ENCODE measurements at regions not wholly inside any gene's neighbourhood (a gene's known extent, or its start where the extent isn't known, plus 50 kb on each side); places are given as distances from the start of the nearest gene placed in this dataset.

DNA sequence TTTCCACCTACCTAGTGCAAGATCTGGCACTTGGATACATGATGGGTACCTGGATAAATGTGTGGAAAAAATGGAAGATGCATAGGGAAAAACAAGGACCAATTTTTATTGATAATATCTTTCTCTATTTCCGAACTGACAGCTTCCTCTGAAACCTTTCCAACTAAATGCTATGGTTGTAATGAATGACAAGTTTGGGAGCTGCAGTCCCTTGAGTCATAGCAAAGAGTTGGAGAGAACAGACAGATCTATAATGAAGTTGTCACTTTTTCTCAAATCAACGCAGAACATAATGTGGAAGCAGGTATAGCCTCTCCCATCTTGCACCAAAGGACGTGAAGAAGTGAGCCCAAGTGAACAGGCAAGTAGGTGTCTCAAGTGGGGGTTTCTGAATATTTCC is 296.5 kb upstream of the KAZN start:
- no peak for DNase-seq (ENCODE audit: low read depth, low spot score)

DNA sequence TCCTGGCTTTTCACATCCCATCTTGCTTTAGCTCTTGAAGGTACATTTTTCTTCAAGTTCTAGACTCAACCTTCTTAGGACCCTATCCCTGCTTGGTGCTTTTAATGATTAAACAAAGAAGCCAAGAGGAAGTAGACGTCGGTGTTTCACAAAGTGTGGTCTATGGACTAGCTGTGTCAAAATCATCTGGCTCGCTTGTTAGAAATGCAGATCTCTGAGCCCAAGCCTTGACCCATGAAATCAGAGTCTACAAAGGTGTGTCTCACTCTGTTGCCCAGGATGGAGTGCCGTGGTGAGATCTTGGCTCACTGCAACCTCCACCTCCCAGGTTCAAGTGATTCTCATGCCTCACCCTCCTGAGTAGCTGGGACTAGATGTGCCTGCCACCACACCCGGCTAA is 295.5 kb upstream of the KAZN start:
- no peak for DNase-seq (ENCODE audit: low read depth, low spot score)

DNA sequence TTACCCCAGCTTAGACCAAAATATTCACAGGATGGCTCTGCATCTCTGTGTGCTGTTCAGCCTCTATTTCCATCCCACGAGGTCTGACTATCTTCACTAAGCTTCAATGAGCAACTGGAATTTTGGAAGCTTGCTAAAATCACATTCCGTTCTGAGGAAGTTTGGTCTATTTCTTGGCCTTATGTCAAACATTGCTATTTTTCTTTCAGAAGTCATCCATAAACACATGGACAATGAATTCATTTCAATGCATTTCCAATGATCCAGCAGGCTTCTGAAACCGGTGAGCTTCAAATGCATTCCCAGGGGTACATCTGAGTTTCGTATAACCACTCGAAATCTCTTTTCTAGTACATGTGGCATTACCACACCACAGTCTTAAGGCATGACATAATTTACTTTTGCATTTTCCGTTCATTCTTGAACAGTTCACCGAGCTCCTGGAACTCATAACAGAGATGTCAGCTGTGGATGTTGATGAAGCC is 294.1 kb upstream of the KAZN start:
- no peak for DNase-seq (ENCODE audit: low read depth, low spot score)

DNA sequence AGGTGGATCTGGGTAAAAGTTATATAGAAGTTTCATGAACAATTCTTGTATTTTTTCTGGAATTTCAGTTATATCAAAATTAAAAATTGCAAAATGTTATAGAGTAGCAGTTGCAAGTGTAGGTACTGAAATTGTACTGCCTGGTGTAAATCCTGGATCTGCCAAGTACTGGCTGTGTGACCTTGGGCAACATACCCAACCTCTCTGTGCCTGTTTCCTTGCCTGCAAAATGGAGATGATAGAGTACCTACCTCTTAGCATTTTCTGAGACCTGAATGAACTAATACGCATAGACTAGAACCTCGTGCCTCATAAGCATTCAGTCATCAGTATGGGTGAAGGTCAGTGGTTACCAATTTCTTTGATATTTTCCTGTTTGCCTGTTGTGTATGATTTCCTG is 290.0 kb upstream of the KAZN start:
- no peak for DNase-seq (ENCODE audit: low read depth, low spot score)

DNA sequence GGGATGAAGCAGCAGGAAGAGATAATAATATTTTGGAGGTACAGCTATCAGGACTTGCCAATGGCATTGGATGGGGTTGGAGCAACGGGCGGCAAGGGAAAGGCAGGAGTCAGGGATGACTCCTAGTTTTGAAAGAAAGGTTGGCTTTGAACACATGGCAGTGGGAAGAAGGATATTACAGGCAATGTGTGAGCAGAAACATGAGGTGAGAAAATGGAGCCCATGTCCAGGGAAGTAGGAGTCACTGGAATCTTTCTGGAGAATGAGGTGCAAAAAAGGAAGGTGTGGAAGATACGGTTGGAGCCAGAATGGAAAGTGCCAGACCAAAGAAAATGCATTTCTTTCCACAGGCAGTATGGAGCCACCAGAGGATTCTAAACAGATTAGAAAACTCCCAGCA is 288.5 kb upstream of the KAZN start:
- no peak for DNase-seq (ENCODE audit: low read depth, low spot score)

- DNase-seq (ENCODE audit: low read depth, low spot score) = no peak
Observed at GRCh38 chr1:14310476-14310875, 288.0 kb upstream of the KAZN start.

GRCh38 chr1:14313731-14314431 is 284.6 kb upstream of the KAZN start:
- no peak for DNase-seq (ENCODE audit: low read depth, low spot score)

GRCh38 chr1:14318830-14319229 is 279.7 kb upstream of the KAZN start:
- DNase-seq (ENCODE audit: low read depth, low spot score) = no peak

DNA sequence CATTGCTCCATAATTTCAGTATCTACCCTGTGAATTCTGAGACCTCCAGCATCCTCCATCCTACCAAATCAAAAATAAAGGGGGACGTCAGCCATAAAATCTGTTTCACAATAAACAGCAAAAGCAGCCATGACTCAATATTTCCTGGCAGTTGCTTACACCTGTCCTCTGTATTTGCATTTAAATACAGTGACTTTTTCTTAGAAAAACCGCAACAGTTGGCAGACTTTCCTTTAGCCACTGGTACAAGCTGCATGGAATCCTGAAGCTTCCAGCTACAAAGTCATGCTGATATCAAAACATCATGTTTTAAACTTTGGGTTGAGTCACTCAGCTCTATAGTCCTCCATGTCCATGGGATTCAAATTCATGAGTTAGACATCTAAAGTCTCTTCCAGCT is 278.0 kb upstream of the KAZN start:
- DNase-seq (ENCODE audit: low read depth, low spot score) = no peak

DNA sequence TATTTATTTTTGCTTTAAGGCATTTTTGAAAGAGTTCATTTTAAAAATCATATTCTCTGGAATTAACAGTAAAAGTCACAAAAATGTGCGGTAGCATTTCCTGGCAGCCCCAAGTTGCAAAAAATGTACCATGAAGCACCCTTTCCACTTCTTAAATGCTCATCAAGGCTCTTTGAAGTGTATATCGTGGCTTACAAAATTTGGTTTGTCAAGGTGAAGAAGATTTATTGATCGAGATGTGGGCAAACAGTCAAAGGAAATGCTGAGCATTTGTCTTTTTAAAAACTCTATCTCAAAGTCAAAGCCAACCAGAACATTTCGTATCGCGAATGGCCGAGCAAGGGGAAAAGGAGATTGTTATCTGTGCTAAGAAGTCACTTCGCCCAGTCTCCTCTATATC is 277.5 kb upstream of the KAZN start:
- no peak for DNase-seq (ENCODE audit: low read depth, low spot score)

GRCh38 chr1:14321422-14321821 is 277.1 kb upstream of the KAZN start:
- DNase-seq (ENCODE audit: low read depth, low spot score) = no peak

DNA sequence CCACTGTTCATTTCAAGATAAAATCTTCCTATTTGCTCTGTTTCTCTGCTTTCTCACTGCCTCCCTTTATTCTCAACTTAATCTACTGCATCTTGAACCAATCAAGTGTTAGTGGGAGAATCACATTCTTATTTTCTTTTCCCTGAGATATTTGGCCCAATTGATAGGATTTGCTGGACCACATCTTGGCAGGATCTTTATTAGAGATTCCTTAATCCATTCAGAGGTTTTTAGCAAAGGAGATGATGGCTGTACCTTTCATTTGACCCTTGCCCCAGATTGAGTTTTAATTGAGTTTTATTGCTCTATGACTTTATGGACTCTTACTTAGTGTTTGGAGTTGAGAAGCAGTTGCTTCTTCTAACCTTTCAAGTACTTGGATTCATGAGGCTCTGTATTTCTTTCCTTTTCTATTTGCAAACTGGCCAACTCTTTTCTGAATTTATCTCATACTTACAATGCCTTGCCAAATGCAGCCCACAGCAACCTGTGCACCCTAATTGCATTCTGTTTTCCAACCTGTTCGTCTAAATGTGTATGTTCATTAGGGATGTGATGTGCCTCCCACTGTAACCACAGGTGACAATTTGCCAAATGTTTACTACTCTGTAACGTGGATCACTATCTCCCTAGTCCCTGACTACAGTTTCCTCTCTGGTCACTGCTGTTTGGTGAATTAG is 274.8 kb upstream of the KAZN start:
- DNase-seq (ENCODE audit: low read depth, low spot score) = no peak

GRCh38 chr1:14324248-14324630 is 274.2 kb upstream of the KAZN start:
- DNase-seq (ENCODE audit: low read depth, low spot score) = no peak

DNA sequence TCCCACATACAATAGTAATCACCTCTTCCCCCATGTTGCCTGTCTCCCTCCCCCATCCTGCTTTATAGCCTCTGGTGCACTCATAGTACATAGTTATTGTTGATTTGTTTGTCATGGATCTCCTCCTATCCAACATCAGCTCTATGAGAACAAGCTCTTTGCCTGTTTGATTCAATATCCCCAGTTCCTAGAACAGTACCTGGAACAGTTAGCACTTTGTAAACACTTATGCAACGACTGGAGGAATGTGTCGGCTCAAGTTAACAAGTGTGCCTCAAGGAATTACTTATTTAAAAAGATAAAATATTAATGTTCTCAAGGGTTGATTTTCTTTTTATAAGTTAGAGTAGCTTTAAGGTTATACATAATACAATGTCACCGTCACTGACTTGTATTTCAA is 271.6 kb upstream of the KAZN start:
- DNase-seq (ENCODE audit: low read depth, low spot score) = no peak

DNA sequence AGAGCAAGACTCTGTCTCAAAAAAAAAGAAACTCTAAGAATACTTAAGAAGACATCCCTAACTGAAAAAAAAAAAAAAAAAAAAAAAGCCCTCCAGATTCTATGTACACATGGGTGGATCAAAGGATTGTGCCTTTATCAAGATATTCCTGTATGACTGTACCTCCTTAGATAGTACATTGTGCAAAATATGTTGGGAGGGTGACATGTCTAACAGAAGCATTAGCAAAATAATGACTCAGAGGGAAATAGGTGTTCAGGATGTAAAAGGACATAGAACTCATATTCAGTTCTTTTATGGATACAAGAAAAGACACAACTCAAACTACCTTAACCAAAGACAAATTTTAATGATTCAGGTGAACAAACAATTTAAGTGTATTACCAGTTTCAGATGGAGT is 269.8 kb upstream of the KAZN start:
- DNase-seq (ENCODE audit: low read depth, low spot score) = no peak

DNA sequence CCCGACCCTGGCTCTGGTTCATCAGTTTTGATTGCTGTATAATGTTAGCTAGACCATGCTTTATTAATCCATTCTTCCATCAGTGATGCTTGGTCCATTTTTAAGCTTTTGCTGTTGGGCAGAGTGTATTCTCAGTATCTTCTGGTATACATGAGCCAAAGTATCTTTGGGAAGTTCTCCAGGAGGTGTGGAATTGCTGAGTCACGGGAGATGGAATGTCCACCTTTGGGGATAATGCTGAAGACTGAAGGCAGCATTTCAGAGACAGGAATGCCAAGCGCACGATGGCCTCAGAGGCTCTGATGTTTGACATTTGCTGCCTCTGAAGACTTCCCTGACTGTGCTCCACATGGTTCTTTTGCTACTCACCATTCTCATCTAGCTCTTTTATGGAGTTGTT is 266.3 kb upstream of the KAZN start:
- DNase-seq (ENCODE audit: low read depth, low spot score) = no peak

GRCh38 chr1:14334336-14335176 is 263.9 kb upstream of the KAZN start:
- no peak for DNase-seq (ENCODE audit: low read depth, low spot score)

GRCh38 chr1:14338509-14338908 is 260.0 kb upstream of the KAZN start:
- no peak for DNase-seq (ENCODE audit: low read depth, low spot score)

- DNase-seq (ENCODE audit: low read depth, low spot score) = no peak
Observed at GRCh38 chr1:14339288-14339687, 259.2 kb upstream of the KAZN start.

DNA sequence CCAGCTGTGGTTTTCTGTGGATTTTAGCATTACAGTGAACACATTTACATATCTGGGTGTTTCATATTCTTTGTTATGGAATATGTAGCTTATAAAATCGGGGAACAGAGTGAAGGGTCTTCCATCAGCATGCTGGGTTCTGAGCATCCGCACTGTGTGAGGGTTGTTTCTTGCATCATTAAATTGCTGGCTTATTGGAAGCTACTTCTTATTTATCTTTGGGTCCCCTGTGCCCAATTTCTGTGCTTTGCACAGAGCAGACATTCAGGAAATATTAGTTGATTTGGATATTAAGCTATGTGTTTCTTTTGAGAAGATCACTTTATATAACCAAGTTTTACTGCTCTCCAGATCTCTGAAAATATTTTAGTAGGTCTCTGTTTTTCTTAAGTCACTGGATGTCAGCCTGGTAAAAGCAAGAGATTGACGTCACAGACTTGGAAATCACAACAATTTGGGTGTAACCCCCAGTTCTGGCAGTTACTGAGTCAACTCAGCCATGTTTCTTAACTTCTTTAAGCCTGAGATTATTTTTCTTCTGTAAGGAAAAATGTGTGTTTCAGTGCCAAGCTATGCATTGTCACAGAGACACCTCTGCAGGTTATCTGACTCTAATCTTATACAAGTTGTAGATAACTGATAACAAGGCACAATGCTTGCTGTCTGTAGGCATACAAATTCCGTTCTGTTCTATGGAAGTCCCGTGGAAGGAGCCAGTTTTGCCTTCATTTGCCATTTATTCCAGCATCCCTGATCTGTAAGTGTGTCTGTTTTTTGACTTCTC is 258.3 kb upstream of the KAZN start:
- no peak for DNase-seq (ENCODE audit: low read depth, low spot score)

DNA sequence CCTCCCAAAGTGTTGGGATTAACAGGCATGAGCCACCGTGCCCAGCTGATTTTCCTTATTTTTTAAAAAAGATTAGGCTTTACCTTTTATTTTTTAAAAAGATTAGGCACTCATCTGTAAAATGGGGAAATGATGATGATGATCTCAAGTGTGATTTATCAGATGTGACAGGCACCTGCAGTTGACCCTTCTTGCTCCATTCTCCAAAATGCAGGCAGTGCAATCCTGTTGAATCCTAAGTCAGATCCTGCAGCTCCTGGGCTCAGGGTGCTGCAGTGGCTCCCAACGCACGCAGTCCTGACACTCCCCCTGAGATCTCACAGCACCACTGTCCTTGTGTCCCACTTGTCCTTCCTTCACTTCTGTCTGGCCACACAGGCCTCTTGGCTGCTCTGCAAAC is 257.3 kb upstream of the KAZN start:
- DNase-seq (ENCODE audit: low read depth, low spot score) = no peak

Measured in brain pericyte (primary cell).